Naive thymus-derived CD4-positive, alpha-beta T cell (primary cell): ENCODE measurements at regions not wholly inside any gene's neighbourhood (a gene's known extent, or its start where the extent isn't known, plus 50 kb on each side); places are given as distances from the start of the nearest gene placed in this dataset.

Experiments
- ATAC-seq: fragments of 150-1000 bp; cut with Tn5 transposase; 2 replicates; pipeline ENCODE4 v1.10.0; 2021; ENCODE audit warnings: mild to moderate bottlenecking, moderate library complexity
- CTCF ChIA-PET: fragments of 350-600 bp; sonication (Branson Sonifier 250); formaldehyde crosslinking; loops from one replicate; lab custom pipeline; 2021; ENCODE audit warnings: antibody characterized with exemption; lab: Charles Lee
- POLR2A ChIA-PET: fragments of 350-600 bp; sonication (Branson Sonifier 250); formaldehyde crosslinking; loops from one replicate; lab custom pipeline; 2021; ENCODE audit warnings: antibody characterized with exemption, inconsistent platforms; lab: Charles Lee
- DNase-seq, 9 donors: peaks; one replicate each; pipeline versions ENCODE4 v3.0.0 to v3.0.0-alpha.2; 2020 to 2022; ENCODE audit warnings: mixed read lengths in 1 of 9
- H3K27ac ChIP-seq: one replicate; pipeline ENCODE4 v1.7.0; 2013; ENCODE audit warnings: mild to moderate bottlenecking, low read depth, low read length, moderate library complexity
- H3K27me3 ChIP-seq, 2 donors: one replicate each; pipeline ENCODE4 v1.7.0; 2013; ENCODE audit warnings: low read length in 2 of 2, mild to moderate bottlenecking in 2 of 2, moderate library complexity in 2 of 2; ENCODE audit not compliant: control insufficient read depth in 2 of 2, insufficient read depth in 2 of 2
- H3K36me3 ChIP-seq, 3 experiments: 1 replicate in 2 of 3; 2 replicates in 1 of 3; pipeline ENCODE4 v1.7.0; 2013; ENCODE audit warnings: low read length in 3 of 3, mild to moderate bottlenecking in 3 of 3, moderate library complexity in 1 of 3; ENCODE audit not compliant: insufficient read depth in 3 of 3, control insufficient read depth in 2 of 3
- H3K4me1 ChIP-seq, 2 donors: one replicate each; pipeline ENCODE4 v1.7.0; 2013; ENCODE audit warnings: low read length in 2 of 2, mild to moderate bottlenecking in 2 of 2, moderate library complexity in 1 of 2; ENCODE audit not compliant: control insufficient read depth in 2 of 2, insufficient read depth in 2 of 2
- H3K4me3 ChIP-seq: 2 replicates; pipeline ENCODE4 v1.7.0; 2013; ENCODE audit warnings: mild to moderate bottlenecking, low read length
- H3K9me3 ChIP-seq, 3 experiments: 1 replicate in 2 of 3; 2 replicates in 1 of 3; pipeline ENCODE4 v1.7.0; 2013; ENCODE audit warnings: low read length in 3 of 3; ENCODE audit not compliant: control insufficient read depth in 2 of 3
- H3K27ac Mint-ChIP-seq, 9 donors: one replicate each; pipeline ENCODE4 v1.8.0; 2020 to 2022; ENCODE audit warnings: mixed read lengths in 9 of 9, mild to moderate bottlenecking in 8 of 9, moderate library complexity in 5 of 9, inconsistent platforms in 2 of 9
- H3K27me3 Mint-ChIP-seq, 5 donors: one replicate each; pipeline ENCODE4 v1.8.0; 2021 to 2022; ENCODE audit warnings: mixed read lengths in 5 of 5, mild to moderate bottlenecking in 1 of 5
- H3K36me3 Mint-ChIP-seq, 5 donors: one replicate each; pipeline ENCODE4 v1.8.0; 2020 to 2022; ENCODE audit warnings: mixed read lengths in 5 of 5, mild to moderate bottlenecking in 3 of 5, inconsistent platforms in 1 of 5
- H3K4me1 Mint-ChIP-seq, 7 donors: one replicate each; pipeline ENCODE4 v1.8.0; 2020 to 2022; ENCODE audit warnings: mixed read lengths in 7 of 7, mild to moderate bottlenecking in 3 of 7, inconsistent platforms in 1 of 7
- H3K4me3 Mint-ChIP-seq, 10 donors: one replicate each; pipeline ENCODE4 v1.8.0; 2020 to 2022; ENCODE audit warnings: mild to moderate bottlenecking in 10 of 10, mixed read lengths in 10 of 10, moderate library complexity in 6 of 10, inconsistent platforms in 2 of 10
- H3K9me3 Mint-ChIP-seq, 11 donors: one replicate each; pipeline ENCODE4 v1.8.0; 2020 to 2022; ENCODE audit warnings: mixed read lengths in 11 of 11, mild to moderate bottlenecking in 4 of 11, inconsistent platforms in 1 of 11, moderate library complexity in 1 of 11
- intact Hi-C, 2 donors: fragments of 100-400 bp; cut with micrococcal nuclease; formaldehyde crosslinking; loops; one replicate each; pipeline ENCODE4 v1.15.1; 2023

DNA sequence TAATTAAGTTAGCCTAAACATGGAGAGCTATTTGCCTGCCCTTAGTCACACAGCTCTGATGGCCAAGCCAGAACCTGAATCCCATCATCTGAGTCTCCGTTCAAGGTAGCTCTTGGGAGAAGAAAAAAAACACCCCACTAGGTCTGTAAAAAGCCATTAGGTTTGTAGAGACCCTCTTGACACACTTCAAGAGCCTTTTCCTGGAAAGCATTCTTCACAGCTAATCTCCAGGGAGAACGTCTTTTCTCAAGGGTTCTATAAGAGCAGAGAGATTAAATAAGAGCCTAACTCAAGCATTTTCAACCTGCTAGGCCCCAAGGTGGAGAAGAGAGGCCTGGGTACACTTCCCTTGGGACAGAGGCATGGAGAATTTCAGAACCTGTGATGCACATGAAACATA is 61.6 kb upstream of the NAV2 start:
- H3K4me1 Mint-ChIP-seq: no peaks in the 10 kb centered on the region
- ATAC-seq: no peak
- Histone ChIP-seq H3K9me3 (no peaks in the 10 kb centered on the region), H3K4me1 (no peaks in the 10 kb centered on the region), H3K27me3 (no peaks in the 10 kb centered on the region), H3K4me3 (no peak overlapping the region), H3K36me3 (no peaks in the 10 kb centered on the region), H3K27ac (no peak overlapping the region)
- intact Hi-C loops: no loop called here
- H3K9me3 Mint-ChIP-seq: peaks cover 0 to 6% (median 0%) of the 10 kb centered on the region in 11 donors
- H3K36me3 Mint-ChIP-seq: no peaks in the 10 kb centered on the region
- CTCF ChIA-PET: no interaction called here
- peaks cover 0 to 12% (median 6%) of the 10 kb centered on the region in 5 donors for H3K27me3 Mint-ChIP-seq
- DNase-seq: no peak
- no peak overlapping the region for H3K4me3 Mint-ChIP-seq
- H3K27ac Mint-ChIP-seq: no peak overlapping the region
- POLR2A ChIA-PET: no interaction called here

DNA sequence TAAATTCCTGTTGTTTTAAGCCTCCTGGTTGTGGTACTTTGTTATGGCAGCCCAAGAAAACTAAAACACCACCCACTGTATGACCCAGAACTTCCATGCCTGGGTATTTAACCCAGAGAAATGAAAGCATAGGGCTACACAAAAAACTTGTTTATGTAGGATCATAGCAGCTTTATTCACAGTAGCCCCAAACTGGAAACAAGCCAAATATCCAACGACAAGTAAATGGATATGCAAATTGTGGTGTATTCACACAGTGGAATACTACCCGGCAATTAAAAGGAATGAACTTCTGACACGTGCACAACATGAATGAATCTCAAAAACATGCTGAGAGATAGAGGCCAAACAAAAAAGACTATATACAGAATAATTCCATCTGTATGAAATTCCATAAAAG is 62.2 kb upstream of the NAV2 start:
- ChIA-PET CTCF (no interaction called here), POLR2A (no interaction called here)
- H3K27ac ChIP-seq: no peak overlapping the region
- H3K27me3 ChIP-seq: no peaks in the 10 kb centered on the region
- intact Hi-C loops: no loop called here
- H3K4me1 ChIP-seq: no peaks in the 10 kb centered on the region
- no peak for ATAC-seq
- DNase-seq: no peak
- no peak overlapping the region for H3K4me3 Mint-ChIP-seq
- H3K36me3 ChIP-seq: no peaks in the 10 kb centered on the region
- no peaks in the 10 kb centered on the region for H3K36me3 Mint-ChIP-seq
- no peaks in the 10 kb centered on the region for H3K4me1 Mint-ChIP-seq
- peaks cover 0 to 12% (median 6%) of the 10 kb centered on the region in 5 donors for H3K27me3 Mint-ChIP-seq
- H3K9me3 Mint-ChIP-seq: peaks cover 0 to 6% (median 0%) of the 10 kb centered on the region in 11 donors
- H3K27ac Mint-ChIP-seq: no peak overlapping the region
- H3K9me3 ChIP-seq: no peaks in the 10 kb centered on the region
- no peak overlapping the region for H3K4me3 ChIP-seq

DNA sequence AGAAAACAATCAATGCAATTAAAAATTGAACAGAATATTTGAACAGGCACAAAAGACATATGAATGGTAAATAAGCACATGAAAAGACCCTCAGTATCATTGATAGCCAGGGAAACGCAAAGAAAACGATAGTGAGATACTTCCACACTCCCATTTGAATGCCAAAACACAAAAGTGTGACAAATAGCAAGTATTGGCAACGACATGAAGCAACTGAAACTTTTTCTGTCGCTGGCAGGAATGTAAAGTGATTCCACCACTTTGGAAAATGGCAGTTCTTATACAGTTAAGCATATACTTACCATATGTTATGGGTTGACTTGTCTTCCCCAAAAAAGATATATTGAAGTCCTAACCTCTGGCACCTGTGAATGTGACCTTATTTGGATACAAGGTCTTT is 62.9 kb upstream of the NAV2 start:
- Histone ChIP-seq H3K27me3 (no peaks in the 10 kb centered on the region), H3K4me3 (no peak overlapping the region), H3K36me3 (no peaks in the 10 kb centered on the region), H3K27ac (no peak overlapping the region), H3K4me1 (no peaks in the 10 kb centered on the region), H3K9me3 (no peaks in the 10 kb centered on the region)
- peaks cover 0 to 12% (median 6%) of the 10 kb centered on the region in 5 donors for H3K27me3 Mint-ChIP-seq
- no peak overlapping the region for H3K4me3 Mint-ChIP-seq
- peaks cover 0 to 6% (median 0%) of the 10 kb centered on the region in 11 donors for H3K9me3 Mint-ChIP-seq
- H3K27ac Mint-ChIP-seq: no peak overlapping the region
- intact Hi-C loops: no loop called here
- H3K36me3 Mint-ChIP-seq: no peaks in the 10 kb centered on the region
- no peaks in the 10 kb centered on the region for H3K4me1 Mint-ChIP-seq
- DNase-seq (no peak), ATAC-seq (no peak)
- CTCF ChIA-PET: no interaction called here
- POLR2A ChIA-PET: no interaction called here

DNA sequence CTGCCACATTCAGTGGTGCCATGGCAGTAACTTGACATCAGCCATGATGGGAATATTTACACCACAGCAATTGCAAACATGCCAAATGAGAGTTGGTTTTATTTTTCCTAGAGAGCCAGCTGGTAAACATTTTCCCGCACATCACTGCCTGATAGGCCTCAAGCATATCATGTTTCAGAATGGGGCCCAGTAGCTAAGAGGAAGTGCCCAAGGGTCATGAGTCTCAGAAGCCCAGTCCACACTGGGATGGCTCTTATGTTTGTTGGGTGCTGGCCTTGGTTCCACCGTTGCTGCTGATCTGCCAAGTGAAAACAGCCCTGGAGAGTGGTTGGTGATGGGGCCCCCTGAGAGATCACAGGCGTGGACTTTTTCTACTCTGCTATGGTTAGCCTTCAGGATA is 64.3 kb upstream of the NAV2 start:
- ChIA-PET CTCF (no interaction called here), POLR2A (no interaction called here)
- DNase-seq: no peak
- Histone ChIP-seq H3K4me1 (no peaks in the 10 kb centered on the region), H3K36me3 (no peaks in the 10 kb centered on the region), H3K4me3 (no peak overlapping the region), H3K27me3 (no peaks in the 10 kb centered on the region), H3K27ac (no peak overlapping the region), H3K9me3 (no peaks in the 10 kb centered on the region)
- H3K36me3 Mint-ChIP-seq: no peaks in the 10 kb centered on the region
- peaks cover 0 to 11% (median 6%) of the 10 kb centered on the region in 5 donors for H3K27me3 Mint-ChIP-seq
- ATAC-seq: no peak
- peaks cover 0 to 6% (median 0%) of the 10 kb centered on the region in 11 donors for H3K9me3 Mint-ChIP-seq
- no peak overlapping the region for H3K4me3 Mint-ChIP-seq
- H3K27ac Mint-ChIP-seq: no peak overlapping the region
- intact Hi-C loops: no loop called here
- H3K4me1 Mint-ChIP-seq: no peaks in the 10 kb centered on the region

DNA sequence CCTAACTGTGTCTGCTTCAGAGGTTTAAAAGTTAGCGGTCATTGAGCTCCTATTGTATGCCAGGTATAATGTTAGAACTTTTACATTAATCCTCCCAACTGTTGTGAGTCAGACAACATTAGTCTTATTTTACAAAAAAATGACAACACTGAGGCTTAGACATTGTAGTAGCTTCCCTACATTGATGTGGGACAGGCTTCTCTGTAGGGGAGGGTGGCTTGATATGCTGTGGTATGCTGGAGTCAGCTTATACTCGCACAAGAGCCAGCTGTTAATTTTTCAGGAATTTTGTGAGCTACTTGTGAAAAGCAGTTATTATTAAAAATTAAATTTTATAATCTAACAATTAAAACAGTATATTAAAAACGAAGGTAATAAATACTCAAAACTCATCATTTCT is 64.8 kb upstream of the NAV2 start:
- H3K4me1 ChIP-seq: no peaks in the 10 kb centered on the region
- no peak overlapping the region for H3K27ac ChIP-seq
- ATAC-seq (no peak), DNase-seq (no peak)
- no peak overlapping the region for H3K27ac Mint-ChIP-seq
- H3K4me3 ChIP-seq: no peak overlapping the region
- ChIA-PET CTCF (no interaction called here), POLR2A (no interaction called here)
- H3K9me3 ChIP-seq: no peaks in the 10 kb centered on the region
- intact Hi-C loops: no loop called here
- H3K4me1 Mint-ChIP-seq: no peaks in the 10 kb centered on the region
- no peaks in the 10 kb centered on the region for H3K27me3 ChIP-seq
- peaks cover 0 to 3% (median 0%) of the 10 kb centered on the region in 11 donors for H3K9me3 Mint-ChIP-seq
- H3K36me3 ChIP-seq: no peaks in the 10 kb centered on the region
- H3K27me3 Mint-ChIP-seq: peaks cover 0 to 7% (median 6%) of the 10 kb centered on the region in 5 donors
- no peaks in the 10 kb centered on the region for H3K36me3 Mint-ChIP-seq
- H3K4me3 Mint-ChIP-seq: no peak overlapping the region

DNA sequence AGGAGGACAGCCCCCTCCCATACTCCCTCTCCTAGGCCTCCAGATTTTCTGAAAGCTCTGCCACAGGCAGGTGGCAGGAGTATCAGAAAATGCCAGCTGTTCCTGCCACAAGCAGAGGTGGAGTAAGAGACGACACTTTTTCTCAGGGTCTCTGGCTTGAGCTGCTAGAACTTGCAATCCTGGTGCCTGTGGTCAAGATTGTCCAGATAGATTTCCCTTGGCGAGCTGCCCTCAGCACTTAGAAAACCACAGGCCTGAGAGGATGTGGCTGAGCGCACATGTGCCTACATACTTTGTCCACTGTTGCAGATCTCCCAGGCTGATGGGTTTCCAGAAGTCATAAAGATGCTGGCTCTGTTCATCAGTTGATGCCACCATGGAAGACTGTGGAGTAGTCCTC is 65.7 kb upstream of the NAV2 start:
- peaks cover 0 to 3% (median 0%) of the 10 kb centered on the region in 11 donors for H3K9me3 Mint-ChIP-seq
- no peaks in the 10 kb centered on the region for H3K4me1 ChIP-seq
- DNase-seq: no peak
- H3K27ac ChIP-seq: no peak overlapping the region
- ATAC-seq: peak; percentile 38
- H3K4me1 Mint-ChIP-seq: no peaks in the 10 kb centered on the region
- no peaks in the 10 kb centered on the region for H3K9me3 ChIP-seq
- no peaks in the 10 kb centered on the region for H3K27me3 ChIP-seq
- H3K4me3 Mint-ChIP-seq: no peak overlapping the region
- H3K27ac Mint-ChIP-seq: no peak overlapping the region
- POLR2A ChIA-PET: no interaction called here
- peaks cover 0 to 13% (median 6%) of the 10 kb centered on the region in 5 donors for H3K27me3 Mint-ChIP-seq
- no peaks in the 10 kb centered on the region for H3K36me3 Mint-ChIP-seq
- no peaks in the 10 kb centered on the region for H3K36me3 ChIP-seq
- CTCF ChIA-PET: no interaction called here
- intact Hi-C loops: no loop called here
- H3K4me3 ChIP-seq: no peak overlapping the region

DNA sequence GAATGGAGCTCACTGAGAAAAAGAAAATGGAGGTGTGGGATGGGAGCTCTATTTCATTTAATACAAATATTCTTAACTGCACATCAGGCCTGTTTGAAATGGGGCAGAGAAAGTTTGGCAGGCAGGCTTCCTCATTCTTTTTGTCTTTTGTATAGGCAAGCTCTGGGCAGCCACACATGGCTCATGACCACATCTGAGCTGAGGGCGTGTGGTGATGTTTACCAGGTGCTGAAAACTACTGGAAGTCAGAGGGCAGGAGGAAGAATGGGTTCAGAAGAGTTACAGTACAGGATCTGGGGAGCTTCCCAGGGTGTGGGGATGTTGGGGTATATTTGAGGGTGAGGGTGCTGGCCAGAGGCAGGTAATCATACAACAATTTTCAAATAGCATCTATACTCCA is 66.3 kb upstream of the NAV2 start:
- H3K9me3 Mint-ChIP-seq: peaks cover 0 to 3% (median 0%) of the 10 kb centered on the region in 11 donors
- Histone ChIP-seq H3K27me3 (no peaks in the 10 kb centered on the region), H3K4me3 (no peak overlapping the region), H3K36me3 (no peaks in the 10 kb centered on the region), H3K4me1 (no peaks in the 10 kb centered on the region), H3K27ac (no peak overlapping the region), H3K9me3 (no peaks in the 10 kb centered on the region)
- intact Hi-C loops: no loop called here
- peaks cover 0 to 14% (median 8%) of the 10 kb centered on the region in 5 donors for H3K27me3 Mint-ChIP-seq
- H3K4me3 Mint-ChIP-seq: no peak overlapping the region
- ChIA-PET CTCF (no interaction called here), POLR2A (no interaction called here)
- no peaks in the 10 kb centered on the region for H3K4me1 Mint-ChIP-seq
- ATAC-seq (no peak), DNase-seq (no peak)
- H3K27ac Mint-ChIP-seq: no peak overlapping the region
- H3K36me3 Mint-ChIP-seq: no peaks in the 10 kb centered on the region
